GF-D8 (cell line): ENCODE measurements at regions not wholly inside any gene's neighbourhood (a gene's known extent, or its start where the extent isn't known, plus 50 kb on each side); places are given as distances from the start of the nearest gene placed in this dataset.

Experiments used
- DNase-seq: peaks from one replicate; lab custom pipeline; 2025; lab: John Stamatoyannopoulos, UW

DNA sequence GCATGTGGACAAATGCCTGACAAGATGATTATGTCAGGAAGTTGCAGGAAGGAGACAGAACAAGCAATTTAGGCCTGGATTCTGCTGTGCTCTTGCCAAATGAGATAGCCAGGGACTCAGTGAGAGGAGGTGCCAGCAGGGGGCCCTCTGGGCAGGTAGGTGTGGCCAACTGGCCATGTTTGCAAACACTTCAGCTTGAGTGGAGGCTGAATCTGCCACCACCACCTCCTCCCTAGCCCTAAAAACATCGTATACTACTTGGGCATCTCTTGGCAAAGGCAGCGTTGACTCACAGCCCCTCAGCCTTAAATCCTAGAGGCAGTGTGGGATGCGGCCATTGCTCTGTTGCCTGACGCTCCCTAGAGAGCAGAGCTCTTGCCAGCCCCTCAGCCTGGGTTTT lies 95.1 kb upstream of the PLET1 start:
- no peak for DNase-seq

DNA sequence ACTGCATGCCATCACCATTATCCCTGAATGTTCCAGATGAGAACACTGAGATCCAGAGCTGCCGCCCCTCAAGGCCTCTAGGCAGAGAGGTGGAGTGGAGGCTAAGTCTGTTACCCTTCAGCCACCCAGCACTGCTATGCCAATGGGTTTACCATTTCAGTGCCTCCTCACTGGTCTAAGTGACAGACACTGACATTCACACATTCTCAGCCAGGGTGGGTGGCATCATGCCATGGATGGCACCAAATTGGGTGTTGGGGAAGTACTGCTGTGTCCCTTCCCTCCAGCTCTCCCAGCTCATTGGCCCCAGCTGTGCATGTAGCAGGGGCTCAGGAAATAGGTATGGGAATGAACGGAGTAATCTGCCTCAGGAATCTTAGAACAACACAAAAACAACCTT lies 96.8 kb upstream of the PLET1 start:
- DNase-seq, result no peak

DNA sequence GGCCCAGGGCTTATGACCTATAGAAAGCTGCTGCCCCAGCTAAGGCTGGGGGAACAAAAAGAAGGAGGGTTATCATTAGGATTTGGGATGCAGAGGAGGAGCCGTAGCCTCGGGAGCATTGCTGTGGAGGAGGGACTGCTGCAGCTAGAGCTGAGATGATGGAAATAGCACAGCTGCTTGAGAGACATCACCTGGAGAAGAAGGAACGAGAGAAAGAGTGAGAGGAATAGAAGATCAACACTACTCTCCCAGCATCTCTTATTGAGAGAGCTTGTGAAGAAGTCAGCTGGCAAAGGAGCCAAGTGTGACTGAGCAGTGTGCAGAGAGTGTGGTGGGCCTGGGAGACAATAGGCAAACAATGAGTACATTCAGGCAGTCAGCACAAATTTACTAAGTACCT lies 100.7 kb upstream of the PLET1 start:
- no peak for DNase-seq

DNA sequence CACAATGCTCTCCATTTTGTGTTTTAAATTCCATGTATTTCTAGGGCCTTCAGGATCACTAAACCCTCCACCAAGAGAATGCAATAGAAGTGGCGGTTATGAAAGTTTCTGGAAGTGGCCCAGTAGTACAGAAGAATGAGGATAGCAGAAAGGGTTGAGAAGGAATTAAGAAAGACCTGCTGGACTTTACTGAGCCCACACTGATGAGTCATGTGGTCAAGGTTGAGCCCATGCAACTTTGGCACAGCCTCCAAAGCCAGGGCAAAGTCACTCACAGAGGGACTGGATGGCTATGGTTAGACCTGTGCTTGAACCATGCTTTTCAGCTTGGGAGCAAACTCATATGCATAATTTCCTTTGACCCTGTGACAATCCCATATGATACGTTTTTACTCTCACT lies 102.9 kb upstream of the PLET1 start:
- no peak for DNase-seq

DNA sequence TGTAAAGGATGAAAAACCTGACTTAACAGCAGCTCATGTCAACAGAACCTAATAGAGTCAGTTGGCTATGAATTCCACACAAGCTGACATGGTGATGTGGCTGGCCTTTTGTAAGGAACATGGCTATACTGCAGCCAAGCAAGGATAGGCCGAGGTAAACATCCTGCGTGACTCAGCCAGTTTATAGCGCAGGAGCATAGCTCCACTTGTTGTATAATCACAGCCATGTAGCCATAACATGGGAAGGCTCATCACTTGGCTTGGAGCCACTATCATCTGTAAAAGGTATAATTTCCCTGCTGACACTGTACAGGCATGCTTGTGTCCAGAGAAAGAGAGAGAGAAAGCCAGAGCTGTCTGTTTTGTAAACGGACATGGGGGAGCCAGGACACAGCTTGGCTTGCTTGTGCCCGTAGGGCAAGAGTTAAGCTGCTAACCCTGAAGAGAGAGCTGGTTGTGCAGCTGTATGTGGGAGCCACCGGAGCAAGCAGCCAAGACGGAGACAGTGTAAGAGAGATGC lies 104.4 kb upstream of the PLET1 start:
- DNase-seq, result no peak

DNA sequence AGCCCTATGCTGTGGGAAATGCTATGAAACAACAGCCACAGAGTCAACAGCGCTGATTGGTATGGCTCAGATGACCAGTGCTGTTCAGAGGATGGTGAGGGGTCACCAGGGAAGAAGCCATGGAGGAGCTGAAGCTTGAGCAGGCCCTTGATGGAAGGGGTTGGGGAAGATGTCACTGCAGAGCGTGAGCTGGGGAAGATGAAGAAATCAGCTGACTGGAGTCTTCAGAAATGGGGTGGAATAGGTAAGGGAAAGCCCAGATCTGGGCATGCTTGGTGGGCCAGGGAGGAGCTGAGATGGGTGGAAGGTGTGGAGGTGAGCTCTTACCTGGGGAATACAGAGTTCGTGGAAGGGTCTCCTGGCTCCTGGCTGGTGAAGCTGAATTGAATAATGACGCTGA lies 105.4 kb upstream of the PLET1 start:
- no peak for DNase-seq

DNA sequence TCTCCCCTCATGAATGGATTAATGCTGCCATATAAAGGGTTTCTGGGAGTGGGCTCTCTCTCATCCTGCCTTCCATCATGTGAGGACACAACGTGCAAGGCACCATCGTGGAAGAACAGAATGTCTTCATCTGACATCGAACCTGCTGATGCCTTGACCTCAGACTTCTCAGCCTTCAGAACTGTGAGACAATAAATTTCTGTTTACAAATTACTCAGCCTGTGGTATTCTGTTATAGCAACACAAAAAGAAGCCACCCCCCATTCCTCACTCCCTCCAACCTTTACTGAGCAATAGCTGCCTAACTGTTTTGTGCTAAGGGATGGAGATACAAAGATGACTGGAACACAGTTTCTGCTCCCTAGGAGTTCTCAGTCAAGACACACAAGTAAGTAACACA lies 106.1 kb upstream of the PLET1 start:
- no peak for DNase-seq

DNA sequence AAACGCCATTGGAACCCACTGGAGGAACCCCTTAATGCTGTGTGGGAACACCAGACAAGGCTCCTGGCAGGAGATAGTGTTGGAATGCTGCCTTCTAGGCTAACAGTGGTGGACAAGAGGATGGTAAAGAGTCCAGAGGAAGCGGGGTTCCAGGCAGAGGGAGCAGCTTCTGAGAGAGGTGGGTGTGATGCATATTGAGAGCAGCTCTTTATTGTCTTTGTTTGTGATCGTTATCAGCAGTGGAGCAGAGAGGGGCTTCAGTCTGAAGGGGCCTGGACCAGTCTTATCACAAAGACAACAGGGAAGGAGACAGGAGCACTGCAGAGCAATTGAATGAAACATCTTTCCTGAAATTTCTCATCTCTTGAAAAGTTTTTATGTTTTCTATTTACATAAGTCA lies 106.8 kb upstream of the PLET1 start:
- no peak for DNase-seq

DNA sequence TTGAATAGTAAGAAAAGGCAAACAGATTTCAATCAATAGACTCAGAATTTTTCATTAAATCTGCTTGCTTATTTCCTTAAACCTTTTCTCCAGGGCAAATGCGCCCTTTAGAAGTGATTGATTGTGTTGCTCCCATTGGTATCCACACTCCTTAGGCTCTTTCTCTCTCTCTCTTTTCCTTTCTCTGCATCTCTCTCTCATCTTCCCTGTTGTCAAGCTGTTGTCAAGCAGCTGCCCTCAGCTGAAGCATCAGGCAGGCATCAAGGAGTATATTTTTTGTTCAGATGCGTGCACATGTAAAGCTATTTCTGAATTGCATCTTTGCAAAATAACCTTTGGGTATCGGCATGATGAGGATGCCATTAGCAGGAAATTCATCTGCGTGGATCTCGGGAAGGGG lies 107.2 kb upstream of the PLET1 start:
- DNase-seq, result no peak

DNA sequence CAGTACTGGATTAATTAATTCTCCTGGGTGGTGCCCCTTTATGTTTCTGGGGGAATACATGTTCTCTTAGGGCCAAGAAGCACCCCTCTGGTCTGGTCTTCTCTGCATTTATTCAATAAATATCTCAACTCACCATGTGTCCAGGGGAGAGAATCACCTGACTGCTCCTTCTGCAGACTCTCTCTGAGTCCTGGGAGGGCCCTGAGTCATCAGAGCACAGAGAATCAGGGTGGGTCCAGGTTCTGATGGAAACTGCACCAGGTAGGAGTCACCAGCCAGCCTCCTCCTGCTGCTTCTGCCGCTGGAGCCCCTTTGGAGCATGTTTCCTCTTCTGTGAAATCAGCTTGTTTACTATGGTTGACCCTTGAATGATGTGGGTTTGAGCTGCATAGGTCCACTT lies 107.7 kb upstream of the PLET1 start:
- DNase-seq, result no peak

DNA sequence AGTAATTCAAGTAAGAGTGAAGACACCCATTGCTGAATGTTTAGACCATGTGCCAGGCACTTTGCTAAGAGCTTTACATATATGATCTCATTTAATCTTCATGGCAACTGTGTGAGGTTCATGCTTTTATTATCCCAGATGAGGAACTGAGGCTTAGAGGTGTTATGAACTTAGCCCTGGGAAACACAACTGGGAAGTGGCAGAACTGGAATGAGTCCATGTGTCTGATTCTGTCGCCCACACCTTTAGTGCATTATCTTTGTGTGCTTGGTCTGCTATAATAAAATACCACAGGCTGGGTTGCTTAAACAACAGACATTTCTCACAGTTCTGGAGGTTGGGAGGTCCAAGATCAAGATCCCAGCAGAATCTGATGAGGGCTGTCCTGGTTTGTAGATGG lies 108.7 kb upstream of the PLET1 start:
- DNase-seq, result no peak

DNA sequence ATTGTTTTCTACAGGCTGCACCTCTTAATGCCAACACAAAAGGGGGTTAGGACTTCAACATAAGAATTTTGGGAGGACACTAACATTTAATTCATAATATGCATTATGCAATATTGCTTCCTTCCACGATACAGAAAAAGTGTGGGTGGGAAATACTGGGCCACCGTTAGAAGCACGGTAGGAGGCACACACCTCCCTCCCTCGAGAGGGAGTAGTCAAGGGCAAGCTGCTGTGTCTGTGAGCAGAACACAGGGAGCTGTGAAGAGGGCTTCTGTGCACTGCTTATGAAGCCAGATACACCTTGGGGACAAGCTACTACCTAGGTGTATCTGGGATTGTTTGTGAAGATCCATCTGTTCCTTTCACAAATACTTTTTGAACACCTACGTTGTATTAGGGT lies 109.3 kb upstream of the PLET1 start:
- no peak for DNase-seq

DNA sequence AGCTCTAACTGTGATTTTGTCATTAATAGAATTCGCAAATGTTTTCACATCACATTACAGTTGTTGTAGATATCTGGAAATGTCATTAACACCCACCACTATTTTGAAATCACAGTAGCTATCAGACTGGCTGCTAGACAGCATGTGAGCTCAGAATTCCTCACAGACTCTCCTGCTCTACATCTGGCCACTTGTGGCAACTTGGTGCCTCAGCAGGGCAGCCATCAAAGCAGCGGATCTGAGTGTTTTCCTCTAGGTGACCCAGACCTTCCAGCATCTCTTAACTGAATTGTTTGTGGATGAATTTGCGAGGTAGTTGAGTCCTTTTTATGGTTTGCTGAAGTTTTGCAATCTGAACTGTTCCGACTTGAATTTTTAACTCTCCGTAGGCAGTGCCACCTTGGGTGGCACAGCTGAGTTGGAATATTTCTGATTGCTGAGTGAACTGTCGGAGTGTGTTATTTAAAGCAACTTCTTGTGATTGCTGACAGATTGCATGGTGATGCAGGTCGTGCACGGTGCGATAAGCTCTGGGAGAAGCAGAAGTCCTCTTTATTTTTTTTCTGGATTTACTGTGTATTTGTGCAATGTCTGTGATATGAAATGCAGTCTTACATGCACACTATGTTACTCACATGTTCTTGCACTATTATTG lies 114.0 kb upstream of the PLET1 start:
- no peak for DNase-seq

DNA sequence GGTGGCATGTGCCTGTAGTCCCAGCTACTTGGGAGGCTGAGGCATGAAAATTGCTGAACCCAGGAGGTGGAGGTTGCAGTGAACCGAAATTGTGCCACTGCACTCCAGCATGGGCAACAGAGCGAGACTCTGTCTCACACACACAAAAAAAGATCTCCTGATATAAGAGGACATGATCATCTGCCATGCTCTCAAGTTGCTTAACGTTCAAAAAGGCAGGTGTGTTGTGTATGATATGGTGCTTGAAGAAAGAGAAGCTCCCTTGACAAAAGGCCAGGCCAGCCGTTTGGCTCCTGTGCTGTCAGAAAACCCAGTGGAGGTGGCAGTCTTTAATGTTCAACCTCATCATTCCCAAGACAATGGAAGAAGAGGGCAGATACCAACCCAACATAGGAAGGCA lies 117.3 kb upstream of the PLET1 start:
- DNase-seq, result no peak

DNA sequence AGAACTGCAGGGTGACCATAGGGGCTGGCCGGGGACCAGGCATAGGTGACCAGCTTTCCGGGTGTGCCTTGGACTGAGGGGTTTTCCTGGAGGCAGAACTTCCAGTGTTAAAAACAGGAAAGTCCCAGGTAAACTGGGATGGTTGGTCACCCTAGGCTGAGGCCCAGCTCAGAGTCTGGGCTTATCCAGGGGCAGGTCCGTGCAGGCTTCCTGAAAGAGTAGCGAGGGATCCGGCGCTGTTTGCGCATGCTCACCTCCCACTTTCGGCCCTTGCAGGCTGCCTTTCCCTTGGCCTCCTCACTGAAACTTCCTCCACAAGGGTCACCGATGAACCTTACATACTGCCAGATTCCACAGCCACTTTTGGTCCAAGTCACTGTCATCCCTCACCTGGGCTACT lies 119.8 kb upstream of the PLET1 start:
- no peak for DNase-seq

DNA sequence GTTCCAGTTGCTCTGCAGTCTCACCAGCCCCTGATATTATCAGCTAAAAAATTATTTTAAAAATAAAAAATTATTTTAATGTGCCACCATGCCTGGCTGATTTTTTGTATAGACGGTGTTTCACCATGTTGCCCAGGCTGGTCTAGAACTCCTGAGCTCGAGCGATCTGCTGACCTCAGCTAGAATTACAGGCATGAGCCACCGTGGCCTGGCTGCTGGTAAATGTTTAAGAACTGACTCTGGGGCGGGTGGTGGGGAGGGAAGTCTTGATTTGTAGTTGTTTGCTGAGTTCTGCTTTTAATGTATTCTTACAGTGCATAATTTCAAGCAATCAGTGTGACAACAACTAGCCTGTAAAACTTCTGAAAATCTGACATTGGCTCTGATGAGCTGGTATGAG lies 120.9 kb upstream of the PLET1 start:
- no peak for DNase-seq

DNA sequence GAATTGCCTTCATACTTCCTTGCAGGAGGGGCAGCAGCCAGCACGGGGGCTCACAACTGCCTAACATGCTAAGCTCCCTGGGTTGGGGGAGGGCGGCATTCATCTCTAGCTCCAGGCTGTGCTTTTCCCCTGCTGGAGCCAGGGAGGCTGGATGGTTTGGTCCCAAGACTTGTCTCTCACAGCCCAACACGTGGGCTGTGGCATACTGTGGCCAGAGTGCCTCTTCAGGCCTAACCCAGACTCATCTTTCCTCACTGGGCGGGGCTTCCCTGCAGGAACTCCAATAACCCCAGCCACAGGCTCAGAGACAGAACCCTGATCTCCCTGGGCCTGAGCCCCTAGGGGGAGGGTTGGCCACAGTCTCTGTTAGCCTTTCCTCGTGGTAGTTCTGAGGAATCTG lies 121.9 kb upstream of the PLET1 start:
- no peak for DNase-seq

DNA sequence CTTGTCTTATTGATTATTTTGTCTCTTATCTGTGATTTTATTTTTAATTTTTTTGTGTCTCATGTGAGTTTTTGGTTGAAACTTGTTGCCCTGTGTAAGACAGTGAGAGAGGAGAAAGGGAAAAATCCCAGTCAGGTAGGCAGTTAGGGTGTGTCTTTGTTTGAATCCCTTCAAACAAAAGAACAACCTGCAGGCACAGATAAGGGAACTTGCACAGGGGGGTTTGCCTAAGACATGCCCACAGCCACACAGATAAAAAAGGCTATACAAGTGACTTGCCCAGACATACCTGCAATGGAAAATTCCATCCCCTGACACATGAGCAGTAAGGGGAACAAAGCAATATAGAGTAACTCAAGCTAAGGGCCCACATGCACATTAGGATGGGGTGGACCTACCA lies 127.8 kb upstream of the PLET1 start:
- no peak for DNase-seq

DNA sequence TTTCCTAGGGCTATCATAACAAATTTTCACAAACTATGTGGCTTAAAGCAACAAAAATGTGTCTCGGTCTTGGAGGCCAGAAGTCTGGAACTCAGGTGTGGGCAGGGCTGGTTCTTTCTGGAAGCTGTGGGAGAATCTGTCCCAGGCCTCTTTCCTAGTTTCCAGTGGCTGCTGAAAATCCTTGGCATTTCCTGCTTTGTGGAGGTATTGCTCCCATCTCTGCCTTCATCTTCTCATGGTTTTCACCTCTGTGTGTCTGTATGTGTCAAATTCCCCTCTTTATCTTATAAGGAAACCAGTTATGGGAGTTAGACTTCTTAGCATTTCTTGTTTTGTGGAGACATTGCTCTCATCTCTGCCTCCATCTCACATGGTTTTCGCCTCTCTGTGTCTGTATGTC lies 130.4 kb upstream of the PLET1 start:
- no peak for DNase-seq

DNA sequence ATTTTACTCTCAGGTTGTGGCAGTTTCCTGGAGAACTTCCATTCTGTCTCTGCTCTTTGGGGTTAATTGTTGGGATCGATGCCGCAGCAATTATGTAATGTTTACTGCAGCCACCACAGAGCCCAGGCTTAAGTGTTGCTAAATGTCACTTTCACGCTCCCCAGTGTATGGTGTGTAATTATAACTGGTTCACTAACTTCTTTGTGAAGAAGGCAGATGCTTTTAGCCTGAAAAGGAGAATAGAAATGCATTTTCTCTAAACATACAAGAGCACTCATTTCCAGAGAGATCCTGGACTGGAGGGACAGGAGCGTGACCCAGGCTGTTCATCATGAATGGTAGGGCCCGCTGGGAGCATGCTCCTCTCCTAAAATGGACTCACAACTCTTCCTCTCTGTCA lies 132.2 kb upstream of the PLET1 start:
- no peak for DNase-seq

DNA sequence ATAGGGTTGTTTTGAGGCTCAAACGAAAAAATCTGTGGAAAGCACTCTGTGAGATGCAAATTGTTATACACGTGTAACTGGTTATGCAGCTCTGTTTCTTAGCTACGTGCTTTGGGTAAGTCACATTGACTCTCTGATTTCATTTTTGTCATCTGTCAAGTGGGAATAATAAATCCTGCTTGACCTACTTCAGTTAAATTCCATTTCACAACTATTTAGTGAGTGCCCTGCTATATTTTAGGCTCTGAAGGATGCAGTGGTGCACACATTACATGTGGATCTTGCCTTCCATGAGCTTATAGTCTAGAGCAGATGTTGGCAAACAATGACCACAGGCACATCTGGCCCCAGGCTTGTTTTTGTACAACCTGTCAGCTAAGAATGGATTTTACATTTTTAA lies 133.6 kb upstream of the PLET1 start:
- no peak for DNase-seq

DNA sequence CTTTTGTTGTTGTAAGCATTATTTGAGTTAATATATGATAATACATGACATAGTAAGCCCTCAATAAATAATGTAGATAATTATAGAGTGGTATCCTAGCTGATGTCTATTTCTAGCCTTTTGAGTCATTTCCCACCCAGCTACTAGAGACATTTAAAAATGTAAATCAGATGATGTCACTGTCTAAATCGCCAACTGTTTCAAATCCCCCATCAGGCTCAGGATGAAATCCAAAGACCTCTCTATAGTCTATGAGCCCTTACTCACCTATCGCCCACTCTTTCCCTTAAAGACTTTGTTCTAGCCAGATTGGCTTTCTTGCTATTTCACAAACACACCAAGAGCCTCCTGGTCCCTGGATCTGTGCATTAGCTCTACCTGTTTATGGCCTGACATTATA lies 135.4 kb upstream of the PLET1 start:
- DNase-seq, result no peak

DNA sequence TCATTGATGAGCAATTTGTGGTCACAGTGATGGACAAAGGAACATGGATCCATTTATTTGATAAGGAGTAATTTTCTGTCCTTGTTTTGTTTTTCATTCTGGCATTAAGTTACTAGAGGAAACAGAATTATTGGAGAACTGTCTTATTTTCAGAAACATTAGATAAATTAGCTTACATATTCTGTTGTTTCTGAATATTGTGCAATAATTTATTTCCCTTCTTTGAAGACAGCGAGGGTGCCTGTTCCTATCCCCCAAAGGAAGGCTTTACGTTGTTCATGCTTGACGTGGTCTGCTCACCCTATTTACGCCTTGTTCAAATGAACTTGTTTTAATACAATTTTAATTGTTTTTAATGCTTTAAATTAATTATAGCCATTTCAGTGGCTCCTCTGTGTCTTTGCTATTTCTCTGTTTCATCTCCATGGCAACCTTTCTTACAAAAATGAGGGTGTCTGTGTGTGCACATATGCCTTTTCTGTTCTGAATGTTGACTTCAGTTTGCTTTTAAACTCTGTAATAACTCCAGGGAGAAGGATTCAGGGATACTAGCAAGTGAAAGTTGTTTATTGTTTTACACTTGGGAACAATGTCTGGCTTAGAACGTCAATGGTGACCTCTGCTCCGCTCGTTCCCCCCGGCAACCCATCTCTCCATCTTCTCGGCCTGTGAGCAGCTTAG lies 138.3 kb upstream of the PLET1 start:
- no peak for DNase-seq

DNA sequence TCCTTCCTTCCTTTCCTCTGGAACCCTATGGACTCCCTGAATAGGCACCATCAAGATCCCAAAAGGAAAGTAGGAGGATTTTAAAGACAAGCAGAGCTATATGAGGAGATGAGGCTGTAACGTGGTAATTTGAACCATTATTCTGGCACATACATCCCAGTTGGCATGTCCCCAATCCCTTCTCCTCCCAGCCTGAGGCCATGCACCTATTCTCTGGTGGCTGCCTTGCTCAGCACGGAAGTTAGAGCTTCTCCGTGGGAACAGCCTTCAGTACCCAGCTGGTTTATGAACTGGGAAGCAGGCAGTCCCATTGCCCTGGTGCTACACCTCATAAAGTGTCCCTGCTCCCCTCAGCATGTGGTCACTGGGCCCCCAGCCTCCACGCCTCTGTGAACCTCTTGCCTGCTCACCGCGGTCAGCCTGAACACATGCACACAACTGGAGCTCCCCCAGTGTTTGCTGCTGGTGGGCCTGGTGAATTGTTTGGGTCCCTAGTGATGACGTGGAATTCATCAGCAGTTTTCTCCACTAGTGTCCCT lies 139.9 kb upstream of the PLET1 start:
- no peak for DNase-seq
